22Rv1 (cell line): ENCODE measurements at regions not wholly inside any gene's neighbourhood (a gene's known extent, or its start where the extent isn't known, plus 50 kb on each side); places are given as distances from the start of the nearest gene placed in this dataset.
"Not testable (repeated sequence)": the region's sequence is repeated elsewhere in the genome, so short reads cannot be mapped to it uniquely, and the experiment has no call there.

Experiments used
- CTCF ChIP-seq: fragments of 450-650 bp; IDR thresholded peaks from 2 replicates; pipeline ENCODE4 v1.5.1; 2017; ENCODE audit warnings: mild to moderate bottlenecking
- ZFX ChIP-seq: fragments of 450-650 bp; IDR thresholded peaks from 2 replicates; pipeline ENCODE4 v1.6.1; 2017; ENCODE audit warnings: antibody characterized with exemption, borderline replicate concordance

- not testable (repeated sequence) for TF ChIP-seq CTCF, ZFX
These were observed 51.6 kb upstream of the ZNF254 start for GRCh38 chr19:24035261-24035880.
